Transverse colon (tissue), 3 donors: ENCODE measurements at regions not wholly inside any gene's neighbourhood (a gene's known extent, or its start where the extent isn't known, plus 50 kb on each side); places are given as distances from the start of the nearest gene placed in this dataset.

Experiments
- EP300 ChIP-seq: sonication (generic); formaldehyde crosslinking; IDR thresholded peaks from one replicate; pipeline ENCODE4 v1.6.1; 2017; ENCODE audit warnings: antibody characterized with exemption, low read depth
- POLR2AphosphoS5 ChIP-seq, 3 donors: sonication (generic); formaldehyde crosslinking; IDR thresholded peaks; one replicate each; pipeline ENCODE4 v1.6.1; 2016; ENCODE audit warnings: antibody characterized with exemption in 3 of 3

DNA sequence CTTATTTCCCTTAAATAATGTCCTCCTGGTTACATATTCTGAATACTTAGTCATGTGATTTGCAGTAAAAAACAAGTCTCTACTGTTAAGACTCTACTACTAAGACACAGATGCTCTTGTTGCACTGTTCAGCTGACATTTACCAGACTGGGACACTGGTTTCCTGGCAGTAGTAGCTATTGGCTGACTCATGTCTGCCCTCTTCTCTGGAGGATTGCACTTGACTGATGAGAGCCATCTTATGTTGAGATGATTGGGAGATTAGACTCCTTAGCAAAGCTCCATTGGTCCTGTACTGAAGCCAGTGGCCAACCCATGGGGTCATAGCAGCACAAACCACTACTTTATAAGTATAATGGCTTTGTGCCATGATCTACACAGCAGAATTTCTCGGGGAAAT, 1672.6 kb upstream of the PCDH20 start:
- TF ChIP-seq EP300, result no peak
- TF ChIP-seq POLR2AphosphoS5 (IDR thresholded peaks at IDR 0.05), result no peak
